SK-N-SH (cell line): ENCODE measurements at regions not wholly inside any gene's neighbourhood (a gene's known extent, or its start where the extent isn't known, plus 50 kb on each side); places are given as distances from the start of the nearest gene placed in this dataset.

ENCODE experiments used
- EP300 ChIP-seq, 2 experiments: IDR thresholded peaks; 2 replicates each; pipeline versions ENCODE4 v1.4.0 to v1.6.1; 2012; ENCODE audit warnings: borderline replicate concordance in 1 of 2, low read depth in 1 of 2, low read length in 1 of 2
- NFIC ChIP-seq: IDR thresholded peaks from 2 replicates; pipeline ENCODE4 v1.4.0; 2012; ENCODE audit warnings: borderline replicate concordance
- NRF1 ChIP-seq: IDR thresholded peaks from 2 replicates; pipeline ENCODE4 v1.6.1; 2012; ENCODE audit warnings: low read depth, mild to moderate bottlenecking, low read length
- POLR2AphosphoS5 ChIP-seq: IDR thresholded peaks from 2 replicates; pipeline ENCODE4 v1.6.1; 2012; ENCODE audit warnings: low read depth, low read length
- RAD21 ChIP-seq: IDR thresholded peaks from 2 replicates; pipeline ENCODE4 v1.6.1; 2012; ENCODE audit warnings: mild to moderate bottlenecking, low read length
- TAF1 ChIP-seq: IDR thresholded peaks from 2 replicates; pipeline ENCODE4 v1.6.1; 2012; ENCODE audit warnings: low read depth, mild to moderate bottlenecking, low read length, moderate library complexity, borderline replicate concordance
- TEAD4 ChIP-seq: IDR thresholded peaks from 2 replicates; pipeline ENCODE4 v1.4.0; 2012; ENCODE audit warnings: mild to moderate bottlenecking, borderline replicate concordance; ENCODE audit not compliant: insufficient read depth
- TF ChIP-seq, protein P1 (sequence below): IDR thresholded peaks from 2 replicates; pipeline ENCODE4 v1.4.0; 2012; ENCODE audit warnings: low read depth
- TF ChIP-seq, protein P2 (sequence below): fragments of 200-600 bp; sonication (generic); IDR thresholded peaks from 2 replicates; pipeline ENCODE4 v1.6.1; 2017; ENCODE audit warnings: antibody characterized with exemption, mild to moderate bottlenecking, moderate library complexity

DNA sequence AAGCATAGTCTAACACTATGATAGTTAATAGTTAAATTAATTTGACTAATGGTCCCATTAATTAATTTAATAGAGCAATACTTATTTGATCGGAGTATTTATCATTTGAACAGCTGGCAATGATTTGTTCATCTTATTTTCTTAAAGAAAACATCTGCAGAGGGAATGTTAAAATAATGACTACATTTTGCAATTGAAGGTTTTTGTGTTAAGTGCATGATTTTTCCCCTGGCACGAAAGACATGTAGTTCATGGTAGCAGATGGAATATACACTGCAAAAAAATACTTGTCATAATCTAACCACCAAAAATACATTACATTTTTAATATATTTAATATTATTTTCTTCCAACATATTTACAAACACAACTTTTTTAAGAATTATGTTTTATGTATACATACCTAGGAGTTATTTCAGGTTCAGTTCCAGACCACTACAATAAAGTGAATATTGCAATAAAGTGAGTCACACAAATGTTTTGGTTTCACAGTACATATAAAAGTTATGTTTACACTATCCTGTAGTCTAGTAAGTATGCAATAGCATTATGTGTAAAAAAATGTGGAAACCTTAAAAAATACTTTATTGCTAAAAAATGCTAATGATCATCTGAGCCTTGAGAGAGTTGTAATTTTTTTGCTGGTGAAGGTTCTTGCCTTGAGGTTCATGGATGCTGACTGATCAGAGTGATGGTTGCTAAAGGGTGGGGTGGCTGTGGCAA is 292.6 kb upstream of the DAB2 start:
- TF ChIP-seq, protein P1, sequence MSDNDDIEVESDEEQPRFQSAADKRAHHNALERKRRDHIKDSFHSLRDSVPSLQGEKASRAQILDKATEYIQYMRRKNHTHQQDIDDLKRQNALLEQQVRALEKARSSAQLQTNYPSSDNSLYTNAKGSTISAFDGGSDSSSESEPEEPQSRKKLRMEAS: no peak
- TF ChIP-seq, protein P2, sequence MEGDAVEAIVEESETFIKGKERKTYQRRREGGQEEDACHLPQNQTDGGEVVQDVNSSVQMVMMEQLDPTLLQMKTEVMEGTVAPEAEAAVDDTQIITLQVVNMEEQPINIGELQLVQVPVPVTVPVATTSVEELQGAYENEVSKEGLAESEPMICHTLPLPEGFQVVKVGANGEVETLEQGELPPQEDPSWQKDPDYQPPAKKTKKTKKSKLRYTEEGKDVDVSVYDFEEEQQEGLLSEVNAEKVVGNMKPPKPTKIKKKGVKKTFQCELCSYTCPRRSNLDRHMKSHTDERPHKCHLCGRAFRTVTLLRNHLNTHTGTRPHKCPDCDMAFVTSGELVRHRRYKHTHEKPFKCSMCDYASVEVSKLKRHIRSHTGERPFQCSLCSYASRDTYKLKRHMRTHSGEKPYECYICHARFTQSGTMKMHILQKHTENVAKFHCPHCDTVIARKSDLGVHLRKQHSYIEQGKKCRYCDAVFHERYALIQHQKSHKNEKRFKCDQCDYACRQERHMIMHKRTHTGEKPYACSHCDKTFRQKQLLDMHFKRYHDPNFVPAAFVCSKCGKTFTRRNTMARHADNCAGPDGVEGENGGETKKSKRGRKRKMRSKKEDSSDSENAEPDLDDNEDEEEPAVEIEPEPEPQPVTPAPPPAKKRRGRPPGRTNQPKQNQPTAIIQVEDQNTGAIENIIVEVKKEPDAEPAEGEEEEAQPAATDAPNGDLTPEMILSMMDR: no peak
- TF ChIP-seq TEAD4 (no peak), EP300 (IDR thresholded peaks at IDR 0.05; ENCODE audit: borderline replicate concordance in 1 of 2, low read depth in 1 of 2, low read length in 1 of 2) (no peak), NFIC (no peak), POLR2AphosphoS5 (no peak), TAF1 (no peak), RAD21 (no peak), NRF1 (no peak)
